ENCODE measurements at regions not wholly inside any gene's neighbourhood (a gene's known extent, or its start where the extent isn't known, plus 50 kb on each side); places are given as distances from the start of the nearest gene placed in this dataset.

DNA sequence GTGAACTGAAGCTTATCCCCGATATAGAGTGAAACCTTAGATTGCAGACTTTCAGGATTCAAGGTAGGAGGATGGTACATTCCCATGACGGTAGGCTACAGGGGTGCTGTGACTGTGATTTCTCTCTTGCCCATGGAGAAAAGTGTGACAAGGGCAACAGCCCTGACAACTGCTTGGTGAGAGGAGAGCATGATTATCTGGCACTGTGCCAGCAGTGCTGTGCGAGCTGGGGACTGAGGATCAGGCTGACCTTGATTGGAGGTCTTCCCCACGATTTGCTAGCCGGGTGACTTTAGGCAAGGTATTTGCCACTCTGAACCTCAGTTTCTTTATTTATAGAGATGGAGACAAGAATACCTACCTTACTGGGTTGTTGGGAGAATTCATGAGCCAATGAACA, 229.5 kb downstream of the PTEN start:
- no peak overlapping the region for H3K4me3 ChIP-seq (ENCODE audit: low read depth, low read length)
- DNase-seq, result peak; percentile 32
- H3K27ac ChIP-seq, result no peak overlapping the region
- H3K9me3 ChIP-seq (ENCODE audit: severe bottlenecking), result no peaks in the 10 kb centered on the region
- TF ChIP-seq CTCF (IDR thresholded peaks at IDR 0.05; ENCODE audit: low read depth, low read length), result no peak
- H3K27me3 ChIP-seq (ENCODE audit: insufficient read depth, low read depth, severe bottlenecking), result no peaks in the 10 kb centered on the region
- H3K36me3 ChIP-seq, result no peaks in the 10 kb centered on the region

GRCh38 chr10:88094795-88095194, 231.4 kb downstream of the PTEN start:
- Histone ChIP-seq H3K27ac (no peak overlapping the region), H3K36me3 (no peaks in the 10 kb centered on the region), H3K27me3 (ENCODE audit: insufficient read depth, low read depth, severe bottlenecking) (no peaks in the 10 kb centered on the region), H3K4me3 (ENCODE audit: low read depth, low read length) (no peak overlapping the region), H3K9me3 (ENCODE audit: severe bottlenecking) (no peaks in the 10 kb centered on the region)
- no peak for DNase-seq
- TF ChIP-seq CTCF (IDR thresholded peaks at IDR 0.05; ENCODE audit: low read depth, low read length), result no peak

GRCh38 chr10:88095223-88095721, 231.8 kb downstream of the PTEN start:
- no peaks in the 10 kb centered on the region for H3K36me3 ChIP-seq
- no peak overlapping the region for H3K27ac ChIP-seq
- H3K9me3 ChIP-seq (ENCODE audit: severe bottlenecking), result no peaks in the 10 kb centered on the region
- H3K27me3 ChIP-seq (ENCODE audit: insufficient read depth, low read depth, severe bottlenecking), result no peaks in the 10 kb centered on the region
- H3K4me3 ChIP-seq (ENCODE audit: low read depth, low read length), result no peak overlapping the region
- no peak for DNase-seq
- no peak for TF ChIP-seq CTCF (IDR thresholded peaks at IDR 0.05; ENCODE audit: low read depth, low read length)

DNA sequence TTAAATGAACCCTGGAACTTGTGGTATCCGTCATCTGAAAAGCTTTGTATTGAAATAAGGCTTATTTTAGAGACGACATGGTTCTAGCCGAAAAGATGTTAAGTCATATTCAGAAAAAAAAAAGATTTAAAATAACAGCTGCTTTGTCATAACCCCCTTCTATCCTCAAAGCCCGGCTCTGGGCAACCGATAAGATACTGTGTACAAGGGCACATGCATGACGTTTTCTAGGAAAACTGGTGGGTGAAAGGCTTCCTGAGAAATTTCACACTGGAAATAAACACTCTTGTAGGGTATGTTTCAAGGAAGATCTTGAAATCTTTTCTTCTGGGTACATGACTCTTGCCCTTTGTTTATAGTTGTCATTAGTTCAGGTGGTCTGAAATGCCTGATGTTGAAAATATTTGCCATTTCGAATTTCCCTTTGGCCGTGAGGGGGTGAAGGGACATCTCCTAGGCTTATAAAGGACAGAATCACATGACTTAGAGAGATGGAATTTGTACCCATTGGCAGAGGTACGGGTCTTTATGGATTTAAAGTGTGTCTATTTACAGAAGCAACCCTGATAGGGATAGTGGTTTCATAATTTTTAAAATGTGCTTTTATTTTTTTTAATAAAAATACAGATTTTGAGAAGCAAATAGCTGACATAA, 232.5 kb downstream of the PTEN start:
- TF ChIP-seq CTCF (IDR thresholded peaks at IDR 0.05; ENCODE audit: low read depth, low read length), result no peak

DNA sequence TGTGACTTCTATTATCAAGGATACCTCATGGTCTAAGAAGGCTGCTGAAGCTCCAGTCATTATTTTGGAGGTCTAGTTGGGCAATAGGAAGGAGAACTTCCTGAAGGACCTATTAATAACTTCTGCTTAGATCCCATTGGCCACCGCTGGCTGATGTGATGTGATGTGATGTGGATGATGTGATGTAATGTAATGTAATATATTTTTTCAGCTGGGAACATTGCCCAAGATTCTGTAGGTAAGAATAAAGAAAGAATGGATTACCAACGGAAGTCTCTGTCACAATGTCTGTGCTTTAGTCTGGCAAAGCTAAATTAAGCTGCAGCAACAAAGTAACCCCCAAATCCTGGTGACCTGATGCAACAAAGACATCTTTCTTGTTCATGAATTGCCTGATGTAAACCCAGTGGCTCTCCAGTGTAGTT, 233.7 kb downstream of the PTEN start:
- no peaks in the 10 kb centered on the region for H3K27me3 ChIP-seq (ENCODE audit: insufficient read depth, low read depth, severe bottlenecking)
- no peak overlapping the region for H3K4me3 ChIP-seq (ENCODE audit: low read depth, low read length)
- H3K36me3 ChIP-seq, result no peaks in the 10 kb centered on the region
- no peak overlapping the region for H3K27ac ChIP-seq
- no peak for TF ChIP-seq CTCF (IDR thresholded peaks at IDR 0.05; ENCODE audit: low read depth, low read length)
- no peak for DNase-seq
- no peaks in the 10 kb centered on the region for H3K9me3 ChIP-seq (ENCODE audit: severe bottlenecking)

More for the DNA sequence above, 232.5 kb downstream of the PTEN start:
- Histone ChIP-seq H3K27me3 (ENCODE audit: insufficient read depth, low read depth, severe bottlenecking) (no peaks in the 10 kb centered on the region), H3K9me3 (ENCODE audit: severe bottlenecking) (no peaks in the 10 kb centered on the region), H3K4me3 (ENCODE audit: low read depth, low read length) (no peak overlapping the region), H3K36me3 (no peaks in the 10 kb centered on the region), H3K27ac (no peak overlapping the region)
- no peak for DNase-seq

GRCh38 chr10:88097536-88097935, 234.1 kb downstream of the PTEN start:
- Histone ChIP-seq H3K4me3 (ENCODE audit: low read depth, low read length) (no peak overlapping the region), H3K27ac (no peak overlapping the region), H3K9me3 (ENCODE audit: severe bottlenecking) (no peaks in the 10 kb centered on the region), H3K36me3 (no peaks in the 10 kb centered on the region), H3K27me3 (ENCODE audit: insufficient read depth, low read depth, severe bottlenecking) (no peaks in the 10 kb centered on the region)
- DNase-seq, result no peak
- TF ChIP-seq CTCF (IDR thresholded peaks at IDR 0.05; ENCODE audit: low read depth, low read length), result no peak

Data from WERI-Rb-1 (cell line).